HG03354 (cell line): ENCODE measurements at regions not wholly inside any gene's neighbourhood (a gene's known extent, or its start where the extent isn't known, plus 50 kb on each side); places are given as distances from the start of the nearest gene placed in this dataset.

Experiments used
- ATAC-seq: cut with Tn5 transposase; IDR thresholded peaks from one replicate; pipeline ENCODE4 v1.9.1; 2021; ENCODE audit warnings: mild to moderate bottlenecking; ENCODE audit not compliant: unreplicated experiment, poor library complexity, severe bottlenecking

- peak; percentile 56 for ATAC-seq
These were observed 49.6 kb upstream of the KIF2A start for GRCh38 chr5:62256161-62257019.
